Kidney (tissue), 13 donors: ENCODE measurements at regions not wholly inside any gene's neighbourhood (a gene's known extent, or its start where the extent isn't known, plus 50 kb on each side); places are given as distances from the start of the nearest gene placed in this dataset.
A peak's percentile ranks its signal among the peaks of the same experiment; 100 is the strongest.

ENCODE experiments used
- DNase-seq, 5 donors: peaks; one replicate each; pipeline ENCODE4 v3.0.0-alpha.2; 2013 to 2020
- FAIRE-seq: peaks from 2 replicates; lab custom pipeline; 2012; peaks lifted over from hg19 to GRCh38; lab: Jason Lieb, UNC
- H3K27ac ChIP-seq, 2 donors: one replicate each; pipeline ENCODE4 v1.7.0; 2013; ENCODE audit warnings: low read depth in 2 of 2, low read length in 2 of 2, inconsistent platforms in 1 of 2
- H3K27me3 ChIP-seq: one replicate; pipeline ENCODE4 v1.7.1; 2013; ENCODE audit warnings: low read length, inconsistent platforms; ENCODE audit not compliant: control insufficient read depth, insufficient read depth
- H3K36me3 ChIP-seq, 3 donors: one replicate each; pipeline versions ENCODE4 v1.7.0 to v1.7.1; 2013; ENCODE audit warnings: low read length in 3 of 3, control low read depth in 1 of 3, inconsistent platforms in 1 of 3; ENCODE audit not compliant: insufficient read depth in 3 of 3, control insufficient read depth in 2 of 3
- H3K4me1 ChIP-seq, 3 donors: one replicate each; pipeline versions ENCODE4 v1.7.0 to v1.7.1; 2013; ENCODE audit warnings: low read length in 3 of 3, inconsistent platforms in 1 of 3, low read depth in 1 of 3; ENCODE audit not compliant: control insufficient read depth in 2 of 3, insufficient read depth in 2 of 3
- H3K4me3 ChIP-seq, 3 donors: one replicate each; pipeline versions ENCODE4 v1.7.0 to v1.8.1; 2013; ENCODE audit warnings: low read length in 3 of 3, control low read depth in 1 of 3, inconsistent platforms in 1 of 3
- H3K9ac ChIP-seq, 3 donors: one replicate each; pipeline versions ENCODE4 v1.7.0 to v1.7.1; 2013; ENCODE audit warnings: low read length in 3 of 3, control low read depth in 1 of 3, inconsistent platforms in 1 of 3
- H3K9me3 ChIP-seq, 3 donors: one replicate each; pipeline versions ENCODE4 v1.7.0 to v1.7.1; 2013; ENCODE audit warnings: low read length in 3 of 3, control low read depth in 1 of 3, inconsistent platforms in 1 of 3; ENCODE audit not compliant: control insufficient read depth in 2 of 3, insufficient read depth in 1 of 3
- intact Hi-C: fragments of 100-400 bp; cut with DNase I; formaldehyde crosslinking; loops from one replicate; pipeline ENCODE4 v1.11.1; 2022
- TF ChIP-seq, protein P1 (sequence below): IDR thresholded peaks from 3 replicates; pipeline ENCODE4 v1.5.1; 2012; ENCODE audit warnings: mild to moderate bottlenecking, moderate library complexity, borderline replicate concordance; ENCODE audit not compliant: insufficient read depth; ENCODE audit errors: extremely low read depth
- donor health status: control.
- donor health status: control.
- donor health status: control.
- donor health status: control.
- donor health status: control.
- donor health status: DM: yes; HTN: yes; CAD: no.
- donor health status: Normal renal cell carcinoma (clear cell type).

GRCh38 chrX:94430091-94430490, 756.1 kb downstream of the FAM133A start:
- no peaks in the 10 kb centered on the region for H3K36me3 ChIP-seq
- H3K9me3 ChIP-seq: no peaks in the 10 kb centered on the region
- no peaks in the 10 kb centered on the region for H3K4me1 ChIP-seq
- DNase-seq (no peak), FAIRE-seq (no peak)
- TF ChIP-seq, protein P1, sequence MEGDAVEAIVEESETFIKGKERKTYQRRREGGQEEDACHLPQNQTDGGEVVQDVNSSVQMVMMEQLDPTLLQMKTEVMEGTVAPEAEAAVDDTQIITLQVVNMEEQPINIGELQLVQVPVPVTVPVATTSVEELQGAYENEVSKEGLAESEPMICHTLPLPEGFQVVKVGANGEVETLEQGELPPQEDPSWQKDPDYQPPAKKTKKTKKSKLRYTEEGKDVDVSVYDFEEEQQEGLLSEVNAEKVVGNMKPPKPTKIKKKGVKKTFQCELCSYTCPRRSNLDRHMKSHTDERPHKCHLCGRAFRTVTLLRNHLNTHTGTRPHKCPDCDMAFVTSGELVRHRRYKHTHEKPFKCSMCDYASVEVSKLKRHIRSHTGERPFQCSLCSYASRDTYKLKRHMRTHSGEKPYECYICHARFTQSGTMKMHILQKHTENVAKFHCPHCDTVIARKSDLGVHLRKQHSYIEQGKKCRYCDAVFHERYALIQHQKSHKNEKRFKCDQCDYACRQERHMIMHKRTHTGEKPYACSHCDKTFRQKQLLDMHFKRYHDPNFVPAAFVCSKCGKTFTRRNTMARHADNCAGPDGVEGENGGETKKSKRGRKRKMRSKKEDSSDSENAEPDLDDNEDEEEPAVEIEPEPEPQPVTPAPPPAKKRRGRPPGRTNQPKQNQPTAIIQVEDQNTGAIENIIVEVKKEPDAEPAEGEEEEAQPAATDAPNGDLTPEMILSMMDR: no peak
- no peaks in the 10 kb centered on the region for H3K27me3 ChIP-seq
- no peak overlapping the region for H3K27ac ChIP-seq
- intact Hi-C loops: no loop called here
- H3K4me3 ChIP-seq: no peak overlapping the region
- no peak overlapping the region for H3K9ac ChIP-seq

- Histone ChIP-seq H3K36me3 (no peaks in the 10 kb centered on the region), H3K27me3 (no peaks in the 10 kb centered on the region), H3K27ac (no peak overlapping the region), H3K4me1 (no peaks in the 10 kb centered on the region), H3K9me3 (no peaks in the 10 kb centered on the region), H3K4me3 (no peak overlapping the region), H3K9ac (no peak overlapping the region)
- peak in 1 of 5 donors; percentile 0 for DNase-seq
- no peak for FAIRE-seq
- intact Hi-C loops: no loop called here
- TF ChIP-seq, protein P1: no peak
These were observed 761.8 kb downstream of the FAM133A start for GRCh38 chrX:94435799-94436198.

GRCh38 chrX:94454159-94454558, 780.2 kb downstream of the FAM133A start:
- Histone ChIP-seq H3K9ac (no peak overlapping the region), H3K9me3 (no peaks in the 10 kb centered on the region), H3K27ac (no peak overlapping the region), H3K36me3 (no peaks in the 10 kb centered on the region), H3K4me3 (no peak overlapping the region), H3K27me3 (no peaks in the 10 kb centered on the region), H3K4me1 (no peaks in the 10 kb centered on the region)
- FAIRE-seq (no peak), DNase-seq (no peak)
- intact Hi-C loops: no loop called here
- TF ChIP-seq, protein P1: no peak

GRCh38 chrX:94454606-94455005, 780.6 kb downstream of the FAM133A start:
- Histone ChIP-seq H3K36me3 (no peaks in the 10 kb centered on the region), H3K27ac (no peak overlapping the region), H3K9ac (no peak overlapping the region), H3K4me1 (no peaks in the 10 kb centered on the region), H3K27me3 (no peaks in the 10 kb centered on the region), H3K9me3 (no peaks in the 10 kb centered on the region), H3K4me3 (no peak overlapping the region)
- TF ChIP-seq, protein P1: no peak
- no peak for DNase-seq
- no peak for FAIRE-seq
- intact Hi-C loops: no loop called here
